ENCODE measurements at regions not wholly inside any gene's neighbourhood (a gene's known extent, or its start where the extent isn't known, plus 50 kb on each side); places are given as distances from the start of the nearest gene placed in this dataset.

- no peak for TF ChIP-seq POLR2A (IDR thresholded peaks at IDR 0.05)
- TF ChIP-seq CTCF (IDR thresholded peaks at IDR 0.05): no peak
These were observed 805.6 kb upstream of the EEF2KMT start for GRCh38 chr16:5903153-5903552.
